CD4-positive, alpha-beta T cell treated with Interleukin-1 beta for 1 hour (primary cell): ENCODE measurements at regions not wholly inside any gene's neighbourhood (a gene's known extent, or its start where the extent isn't known, plus 50 kb on each side); places are given as distances from the start of the nearest gene placed in this dataset.

Experiments
- DNase-seq, 2 donors: peaks; one replicate each; pipeline ENCODE4 v3.0.0-alpha.2; 2020 to 2022

DNA sequence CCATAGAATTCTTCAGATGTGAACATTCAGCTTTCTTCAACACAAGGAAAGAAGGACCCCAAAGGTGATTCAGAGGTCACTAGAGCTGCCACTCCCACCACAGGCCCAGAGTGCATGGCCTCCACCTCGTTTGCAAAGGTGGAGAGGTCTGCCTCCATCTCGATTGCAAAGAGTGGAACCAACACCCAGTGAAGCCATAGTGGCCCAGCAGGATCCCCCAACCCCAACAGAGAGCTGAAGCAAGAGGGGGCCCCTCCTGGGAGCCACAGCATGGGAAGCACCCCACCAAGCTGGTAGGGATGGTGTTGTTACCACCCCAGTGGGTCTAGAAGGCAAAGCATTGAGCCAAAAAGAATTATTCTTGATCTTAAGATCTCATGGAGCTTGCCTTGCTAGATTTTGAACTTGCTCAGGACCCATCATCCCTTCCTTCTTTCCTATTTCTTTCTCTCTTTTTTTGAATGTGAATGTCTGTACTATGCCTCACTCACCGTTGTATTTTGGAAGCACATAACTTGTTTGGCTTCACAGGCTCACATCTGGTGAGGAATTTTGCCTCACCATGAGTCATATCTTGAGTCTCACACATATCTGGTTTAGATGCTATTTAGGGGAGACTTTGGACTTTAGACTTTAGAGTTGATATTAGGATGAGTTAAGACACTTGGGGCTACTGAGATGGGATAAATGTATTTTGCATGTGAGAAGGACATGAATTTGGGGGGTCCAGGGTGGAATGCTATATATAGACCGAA, 119.2 kb downstream of the ANKRD60 start:
- no peak for DNase-seq

DNA sequence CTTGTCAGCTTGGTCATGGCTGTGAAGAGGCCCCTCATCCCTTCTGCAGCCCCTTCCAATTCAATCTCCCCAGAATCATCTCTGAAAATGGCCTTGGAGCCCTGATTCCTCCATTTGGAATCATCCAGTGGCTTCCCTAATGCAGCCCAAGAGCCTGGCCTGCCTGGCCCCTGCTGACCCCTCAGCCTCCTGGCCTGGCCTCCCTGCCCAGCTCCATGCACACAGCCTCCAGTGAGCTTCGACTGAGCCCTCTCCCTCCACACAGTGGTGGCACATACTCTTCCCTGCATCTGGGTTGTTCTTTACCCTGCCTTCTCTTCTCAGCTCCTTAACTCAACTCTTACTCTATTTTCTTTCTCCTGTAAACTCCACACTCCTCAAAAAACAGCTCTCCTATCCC, 120.9 kb downstream of the ANKRD60 start:
- no peak for DNase-seq

DNA sequence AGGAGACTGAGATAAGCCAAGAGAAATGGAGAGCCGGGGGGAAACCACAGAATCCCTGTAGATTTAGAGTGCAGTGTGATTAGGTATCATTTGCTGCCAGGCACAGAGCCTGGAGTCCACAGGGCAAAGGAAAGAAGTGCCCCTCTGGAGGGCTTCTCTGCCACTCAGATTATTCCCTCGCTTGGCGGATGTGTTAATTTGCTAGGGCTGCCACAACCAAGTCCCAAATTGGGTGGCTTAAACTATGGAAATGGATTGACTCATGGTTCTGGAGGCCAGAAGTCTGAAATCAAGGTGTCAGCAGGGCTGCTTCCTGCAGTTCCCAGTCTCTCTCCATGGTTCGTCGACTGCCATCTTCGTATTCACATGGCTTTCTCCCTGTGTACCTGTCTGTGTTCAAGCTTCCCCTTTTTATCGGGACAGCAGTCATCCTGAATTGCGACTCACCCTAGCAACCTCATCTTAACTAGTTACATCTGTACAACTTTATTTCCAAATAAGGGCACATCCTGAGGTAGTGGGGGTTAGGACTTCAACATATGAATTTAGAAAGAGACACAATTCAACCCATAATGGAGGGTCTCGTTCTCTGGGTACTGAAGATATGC, 122.2 kb downstream of the ANKRD60 start:
- DNase-seq: no peak

DNA sequence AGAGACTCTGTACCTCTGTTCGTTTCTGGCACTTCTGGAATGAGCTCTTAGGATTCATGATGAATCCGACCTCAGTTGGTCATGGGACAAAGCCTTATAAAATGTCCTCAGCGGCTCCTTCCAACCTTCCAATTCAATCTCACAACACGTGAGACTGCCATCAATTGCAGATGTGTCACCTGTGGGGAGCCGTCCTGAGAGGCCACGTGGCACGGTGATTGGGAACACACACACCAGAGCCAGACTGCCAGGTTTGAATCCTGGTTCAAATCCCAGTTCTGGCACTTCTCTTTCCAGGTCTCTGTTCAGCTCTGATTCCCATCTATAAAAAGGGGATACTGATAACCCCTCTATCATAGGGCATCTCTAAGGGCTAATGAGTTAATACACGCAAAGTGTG, 124.5 kb downstream of the ANKRD60 start:
- no peak for DNase-seq

DNA sequence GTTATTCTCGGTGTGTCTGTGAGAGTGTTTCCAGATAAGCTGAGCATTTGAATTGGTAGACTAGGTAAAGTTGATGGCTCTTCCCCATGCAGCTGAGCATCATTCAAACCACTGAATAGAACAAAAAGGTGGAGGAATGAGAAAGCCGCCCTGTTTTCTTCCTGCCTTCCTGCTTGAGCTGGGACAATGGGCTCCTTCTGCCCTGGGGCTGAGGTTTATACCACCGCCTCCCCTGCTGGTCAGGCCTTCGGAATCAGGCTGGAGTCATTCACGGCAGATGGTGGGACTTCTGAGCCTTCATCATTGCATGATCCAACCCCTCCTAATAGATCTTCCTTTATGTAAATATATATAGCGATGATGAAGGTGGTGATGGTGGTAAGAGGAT, 124.9 kb downstream of the ANKRD60 start:
- DNase-seq: no peak

DNA sequence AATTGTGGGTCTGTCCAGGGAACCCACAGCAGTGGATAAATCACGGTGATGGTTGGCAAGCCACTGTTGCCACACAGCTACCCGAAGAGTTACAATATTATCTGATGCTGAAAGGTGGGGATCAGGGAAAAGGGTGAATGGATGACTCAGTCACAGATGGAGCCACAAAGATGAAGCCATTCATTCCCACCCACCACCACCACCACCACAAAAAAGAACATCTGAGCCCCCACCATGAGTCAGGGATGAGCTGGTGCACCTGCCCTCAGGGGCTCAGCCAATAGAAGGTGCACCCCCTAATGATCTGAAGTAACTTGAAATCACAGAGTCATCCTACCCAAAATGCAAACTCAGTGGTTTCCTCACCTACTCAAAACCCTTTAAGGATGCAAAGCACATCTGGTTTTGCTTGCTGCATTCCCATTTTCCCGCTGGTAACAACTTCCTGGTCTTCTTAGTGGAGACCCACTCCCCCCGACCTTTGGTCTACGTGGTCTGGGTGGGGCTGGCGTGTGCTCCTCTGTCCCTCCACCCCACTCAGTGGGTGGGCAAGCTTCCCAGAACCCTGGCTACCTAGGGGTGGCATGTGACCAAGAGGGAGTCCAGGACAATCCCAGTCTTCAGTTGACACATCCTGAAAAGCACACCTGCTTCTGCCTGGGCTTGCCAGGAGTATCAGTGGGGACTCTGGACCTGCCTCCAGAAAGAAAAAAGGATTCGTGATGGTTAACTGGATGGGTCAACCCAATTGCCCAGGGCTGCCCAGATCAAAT, 125.5 kb downstream of the ANKRD60 start:
- DNase-seq: no peak

DNA sequence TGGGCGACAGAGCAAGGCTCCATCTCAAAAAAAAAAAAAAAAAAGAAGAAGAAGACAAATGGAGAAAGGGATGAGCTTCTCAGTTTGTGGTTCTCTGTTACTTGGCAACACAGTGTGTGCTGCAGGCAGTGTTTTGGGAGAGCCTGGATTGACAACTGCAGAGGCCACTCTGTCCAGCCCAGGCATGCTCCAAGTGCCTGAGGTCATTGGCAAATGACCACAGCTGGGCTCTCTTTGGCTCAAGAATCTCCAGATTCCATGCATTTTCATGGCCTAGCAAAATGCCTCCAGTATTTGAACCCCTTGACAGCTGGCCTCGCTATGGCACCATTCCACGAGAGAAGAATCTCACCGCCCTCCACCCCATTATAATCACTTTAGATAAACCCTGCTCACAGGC, 126.2 kb downstream of the ANKRD60 start:
- no peak for DNase-seq

DNA sequence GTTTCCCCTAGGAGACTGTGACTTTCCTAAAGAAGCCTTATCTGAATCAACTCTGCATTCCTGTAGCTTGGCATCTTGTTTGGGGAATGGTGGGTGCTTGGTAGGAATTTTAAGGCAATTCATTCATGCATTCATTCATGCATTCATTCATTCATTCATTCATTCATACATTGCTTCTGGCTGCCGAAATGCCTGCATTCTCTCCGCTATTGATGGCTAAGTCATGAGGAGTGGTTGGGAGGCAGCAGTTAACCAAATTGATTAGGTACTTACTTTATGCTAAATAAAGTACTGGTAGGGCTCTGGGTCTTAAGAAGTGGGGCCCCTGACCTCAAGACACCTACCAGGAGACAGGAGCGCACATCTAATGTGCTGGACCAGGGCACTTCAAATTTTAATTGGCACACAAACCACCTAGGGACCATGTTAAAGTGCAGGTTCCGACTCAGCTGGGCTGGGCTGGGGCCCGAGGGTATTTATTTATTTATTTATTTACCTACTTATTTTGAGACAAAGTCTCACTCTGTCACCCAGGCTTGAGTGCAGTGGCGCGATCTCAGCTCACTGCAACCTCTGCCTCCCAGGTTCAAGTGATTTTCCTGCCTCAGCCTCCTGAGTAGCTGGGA, 127.6 kb downstream of the ANKRD60 start:
- DNase-seq: no peak

DNA sequence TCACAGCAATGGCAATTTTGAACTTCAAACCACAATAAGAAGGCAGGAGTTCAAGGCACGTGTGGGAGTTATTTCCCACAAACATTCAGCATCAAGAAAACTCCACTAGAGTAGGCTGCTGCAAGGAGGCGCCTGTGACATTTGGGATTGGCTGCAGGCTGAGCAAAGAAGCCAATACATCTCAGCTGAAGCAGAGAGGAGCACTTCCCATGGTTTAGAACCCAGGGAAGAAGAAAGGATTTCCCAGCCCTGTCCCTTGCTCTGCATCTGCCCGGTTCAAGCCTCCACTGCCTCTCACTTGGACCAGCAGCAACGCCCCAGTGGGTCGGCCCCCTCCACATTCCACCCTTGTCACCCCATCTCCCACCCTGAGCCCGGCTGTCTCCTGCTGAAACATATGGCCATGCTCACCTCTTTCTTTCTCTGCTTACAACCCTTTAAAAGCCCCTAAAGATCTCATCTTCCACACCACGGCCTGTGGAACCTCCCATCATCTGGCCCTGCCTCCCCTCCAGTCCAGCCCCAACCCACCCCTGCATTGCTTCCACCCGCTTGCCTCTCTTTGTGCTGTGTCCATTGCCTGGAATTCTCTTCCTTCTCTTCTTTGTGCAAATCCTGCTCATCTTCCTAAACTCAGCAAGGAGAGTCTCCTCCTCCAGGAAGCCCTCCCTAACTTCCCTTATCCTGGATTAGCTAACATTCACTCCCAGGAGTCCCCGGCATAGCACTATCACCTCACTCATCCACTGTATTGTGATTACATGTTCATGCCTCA, 128.3 kb downstream of the ANKRD60 start:
- DNase-seq: no peak

DNA sequence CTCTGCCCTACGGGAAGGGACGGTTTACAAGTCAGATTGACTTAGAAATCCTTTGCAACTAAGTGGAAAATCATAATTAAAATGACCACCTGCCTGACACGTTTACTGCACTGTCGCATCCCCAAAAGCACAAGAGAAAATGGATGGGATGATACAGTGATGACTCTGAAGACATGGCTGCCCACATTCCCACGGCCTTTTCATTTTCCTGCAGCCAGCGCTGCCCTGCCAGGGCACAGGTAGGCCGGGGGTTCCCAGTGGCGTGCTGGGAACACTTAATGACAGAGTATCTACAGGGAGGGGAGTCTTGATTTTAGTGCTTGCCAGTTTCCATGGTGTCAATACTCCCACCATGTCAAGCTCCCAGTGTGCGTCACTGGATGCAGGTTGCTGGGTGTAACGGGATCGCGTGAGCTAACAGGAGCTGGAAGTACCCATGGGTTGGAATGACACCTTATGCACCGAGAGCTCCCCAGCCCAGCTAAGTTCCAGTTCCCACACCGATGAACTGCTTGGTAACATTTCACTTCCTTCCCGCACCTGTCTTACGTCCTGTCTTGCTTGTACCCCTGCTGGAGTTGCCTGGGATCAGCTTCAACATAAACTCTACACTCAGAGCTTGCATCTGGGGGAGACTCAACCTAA, 129.0 kb downstream of the ANKRD60 start:
- DNase-seq: no peak

DNA sequence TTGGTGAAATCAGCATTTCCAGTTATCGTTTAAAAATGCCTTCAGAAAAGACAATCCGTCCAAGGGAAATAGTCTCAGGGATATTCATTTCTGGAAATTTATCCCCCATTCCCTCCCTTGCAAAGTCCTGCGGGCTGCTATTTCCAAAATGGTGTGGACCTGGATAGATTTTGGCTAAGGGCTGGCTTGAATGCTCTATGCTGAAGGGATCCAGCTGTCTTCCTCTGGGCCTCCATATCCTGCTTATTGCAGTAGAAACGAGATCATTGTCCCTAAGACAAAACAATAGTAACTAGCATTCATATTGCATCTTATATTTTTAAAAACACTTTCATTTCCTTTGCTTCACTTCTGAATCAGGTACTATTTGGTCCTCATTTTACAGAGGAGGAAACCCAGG, 129.9 kb downstream of the ANKRD60 start:
- DNase-seq: no peak

DNA sequence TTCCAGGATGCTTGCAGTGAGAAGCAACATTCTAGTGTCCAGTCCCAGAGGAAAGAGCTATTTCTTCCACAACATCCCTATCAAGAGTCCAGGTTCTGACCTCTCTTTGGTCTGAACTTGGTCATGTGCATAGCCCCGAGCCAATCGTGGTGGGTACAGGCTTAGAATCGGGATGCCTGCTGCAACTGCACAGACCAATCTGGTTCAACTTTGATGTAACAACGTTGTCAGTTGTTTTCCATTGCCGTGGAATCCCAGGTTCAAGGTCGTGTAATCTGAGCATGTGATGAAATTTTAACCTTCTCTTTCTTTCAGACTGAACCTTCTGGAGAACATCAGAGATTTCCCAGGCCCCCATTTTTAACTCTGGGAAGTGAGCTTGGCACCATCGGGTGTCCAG, 130.5 kb downstream of the ANKRD60 start:
- no peak for DNase-seq

DNA sequence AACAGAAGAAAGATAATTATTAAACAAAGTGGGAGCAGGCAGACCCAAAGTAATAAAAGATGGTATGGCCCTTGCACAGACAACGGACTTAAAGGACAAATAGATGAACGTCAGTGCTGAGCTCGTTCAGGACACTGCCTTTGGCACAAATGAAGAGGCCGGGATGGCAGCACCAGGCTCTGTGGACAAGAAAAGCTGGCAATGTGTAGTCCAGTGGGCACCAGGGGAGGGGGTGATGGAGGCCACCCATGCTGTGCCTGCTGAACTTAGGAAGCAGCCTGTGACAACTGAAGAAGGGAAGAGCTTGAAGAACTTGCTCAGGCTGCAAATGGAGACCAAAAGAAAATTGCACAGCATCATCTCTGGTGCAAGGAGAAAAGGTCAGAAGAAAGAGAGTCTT, 131.0 kb downstream of the ANKRD60 start:
- DNase-seq: no peak

DNA sequence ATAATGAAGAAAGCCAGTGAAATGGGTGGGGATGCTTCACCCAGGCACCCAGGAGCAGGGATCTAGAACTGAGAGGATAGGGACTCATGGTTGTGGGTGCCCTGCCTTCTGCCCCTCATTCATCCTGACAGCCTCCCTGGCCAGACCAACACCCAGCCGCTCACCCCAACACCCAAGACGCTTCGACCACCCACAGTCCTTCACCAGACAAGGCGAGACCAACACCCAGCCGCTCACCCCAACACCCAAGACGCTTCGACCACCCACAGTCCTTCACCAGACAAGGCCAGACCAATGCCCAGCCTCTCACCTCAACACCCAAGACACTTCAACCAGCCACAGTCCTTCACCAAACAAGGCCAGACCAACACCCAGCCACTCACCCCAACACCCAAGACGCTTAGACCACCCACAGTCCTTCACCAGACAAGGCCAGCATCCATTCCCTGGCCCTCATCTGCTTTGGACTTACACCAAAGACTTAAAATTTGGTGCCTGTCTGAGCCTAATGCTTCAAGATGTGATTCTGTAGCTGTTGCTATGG, 131.5 kb downstream of the ANKRD60 start:
- no peak for DNase-seq

DNA sequence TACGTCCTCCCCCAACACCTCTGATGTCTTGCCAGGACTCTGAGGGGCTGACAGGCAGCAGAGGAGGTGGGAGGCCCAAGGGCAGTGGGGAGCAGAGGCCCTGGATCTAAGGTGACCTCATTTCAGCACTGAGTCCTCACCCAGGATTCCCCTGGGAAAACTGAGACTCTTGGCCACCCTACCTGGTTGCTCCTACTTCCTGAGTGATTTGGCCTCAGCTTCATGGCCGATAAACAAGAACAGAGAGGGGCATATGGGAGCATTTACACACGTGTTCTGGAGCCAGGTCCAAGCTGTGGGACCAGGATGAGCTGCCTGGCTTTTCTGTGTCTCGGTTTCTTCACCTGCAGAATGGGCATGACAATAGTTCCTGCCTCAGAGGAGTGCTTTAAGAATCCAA, 133.8 kb downstream of the ANKRD60 start:
- no peak for DNase-seq

DNA sequence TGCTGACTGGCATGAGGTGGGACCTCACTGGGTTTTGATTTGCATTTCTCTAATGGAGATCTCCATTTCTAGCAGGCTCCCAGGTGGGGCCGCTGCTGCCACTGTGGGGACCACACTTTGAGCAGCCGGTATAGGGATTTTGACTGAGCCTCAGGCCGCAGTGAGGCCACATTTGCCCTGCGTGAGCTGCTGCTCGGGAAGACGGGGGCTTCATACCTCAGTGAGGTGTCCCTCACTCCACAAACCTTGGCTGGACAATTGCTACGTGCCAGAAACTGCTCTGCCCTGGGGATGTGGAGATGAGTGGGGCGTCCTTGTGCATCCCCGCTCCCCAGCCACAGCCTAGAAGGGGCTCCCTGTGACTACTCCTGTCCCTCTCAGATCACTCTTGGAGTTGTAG, 134.3 kb downstream of the ANKRD60 start:
- DNase-seq: no peak

DNA sequence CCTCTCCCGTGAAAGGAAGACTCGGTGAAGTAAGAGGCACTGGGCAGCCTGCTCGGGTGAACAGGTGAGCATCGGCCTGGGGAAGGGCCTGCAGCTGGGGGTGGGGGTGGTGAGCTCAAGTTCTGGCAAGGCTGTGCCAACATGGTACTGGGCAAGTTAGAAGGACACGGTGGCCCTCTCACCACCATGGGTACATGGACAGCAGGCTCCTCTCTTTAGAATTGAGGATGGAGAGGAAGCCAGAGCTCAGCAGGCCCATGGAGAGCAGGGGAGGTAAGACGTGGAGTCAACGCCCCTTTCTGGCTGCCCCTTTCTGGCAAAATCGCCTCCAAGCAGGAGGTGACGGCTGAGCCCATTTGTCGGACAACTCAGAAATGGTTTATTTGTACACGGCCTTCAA, 135.6 kb downstream of the ANKRD60 start:
- DNase-seq: no peak

DNA sequence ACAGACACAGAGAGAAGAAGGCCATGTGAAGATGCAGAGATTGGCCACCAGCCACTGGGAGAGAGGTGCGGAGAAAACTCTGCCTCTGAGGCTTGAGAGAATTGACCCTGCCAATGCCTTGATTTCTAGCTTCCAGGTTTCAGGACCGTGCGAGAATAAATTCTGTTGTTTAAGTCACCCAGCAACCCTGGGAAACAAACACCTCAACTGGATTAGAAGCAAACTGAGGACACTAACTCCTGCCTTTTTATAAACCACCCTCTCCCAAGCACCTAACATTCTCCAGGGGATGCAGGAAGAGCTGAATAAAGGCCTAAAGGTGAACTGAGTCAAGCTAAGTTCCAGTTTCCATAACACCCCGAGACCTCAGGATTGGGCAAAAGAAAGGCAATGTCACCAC, 136.1 kb downstream of the ANKRD60 start:
- DNase-seq: no peak

DNA sequence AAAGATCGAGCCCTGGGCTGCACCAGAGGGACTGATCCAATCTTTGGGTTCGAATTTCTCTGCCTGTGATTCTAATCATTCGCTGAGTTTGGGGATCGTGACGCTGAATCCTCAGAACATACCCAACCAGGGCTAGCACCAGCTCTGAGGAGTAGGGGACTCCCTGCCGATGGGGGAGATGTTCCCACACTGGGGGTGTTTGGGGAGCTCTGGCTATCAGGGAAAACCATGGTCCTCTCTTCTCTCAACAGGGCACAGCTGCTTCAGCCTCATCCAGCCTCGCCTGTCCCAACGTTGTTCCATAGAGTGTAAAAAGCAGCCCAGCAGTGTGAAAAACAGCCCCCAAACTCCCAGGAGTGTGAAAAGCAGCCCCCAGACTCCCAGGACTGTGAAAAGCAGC, 136.6 kb downstream of the ANKRD60 start:
- DNase-seq: no peak

DNA sequence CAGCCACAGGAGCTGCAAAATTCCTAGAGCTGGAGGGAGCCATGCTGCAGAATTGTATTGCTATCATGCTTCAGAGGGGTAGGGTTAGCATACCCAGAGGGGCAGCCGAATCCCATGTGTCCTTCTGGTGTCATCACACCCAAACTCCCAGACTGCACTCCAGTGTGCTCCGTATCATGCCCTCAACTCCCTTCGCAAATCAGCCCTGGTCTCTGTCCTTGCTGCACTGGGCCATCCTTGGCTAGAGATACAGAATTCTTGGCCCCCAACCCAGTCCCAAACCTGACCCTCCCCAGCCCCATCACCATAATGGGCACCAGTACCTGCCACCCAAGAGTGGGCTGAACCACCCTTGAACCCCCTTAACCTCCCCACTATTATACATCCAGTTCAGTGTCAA, 138.3 kb downstream of the ANKRD60 start:
- DNase-seq: no peak

DNA sequence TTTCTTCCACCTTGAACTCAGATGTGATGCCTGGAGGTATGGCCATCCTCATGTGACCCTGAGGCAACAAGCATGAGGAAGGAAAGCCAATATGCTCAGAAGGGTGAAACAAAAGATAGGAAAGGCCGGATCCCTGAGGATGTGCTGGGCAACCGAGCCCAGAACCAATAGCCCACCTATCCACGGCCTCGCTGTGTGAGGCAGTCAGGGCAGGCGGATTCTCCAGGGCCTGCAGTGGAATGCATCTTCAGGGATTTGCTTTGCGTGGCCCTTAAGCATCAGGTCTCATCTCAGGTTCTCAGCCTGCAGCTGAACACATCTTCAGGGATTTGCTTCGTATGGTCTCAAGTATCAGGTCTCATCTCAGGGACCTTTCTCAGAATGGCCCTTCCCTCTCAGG, 139.8 kb downstream of the ANKRD60 start:
- no peak for DNase-seq

DNA sequence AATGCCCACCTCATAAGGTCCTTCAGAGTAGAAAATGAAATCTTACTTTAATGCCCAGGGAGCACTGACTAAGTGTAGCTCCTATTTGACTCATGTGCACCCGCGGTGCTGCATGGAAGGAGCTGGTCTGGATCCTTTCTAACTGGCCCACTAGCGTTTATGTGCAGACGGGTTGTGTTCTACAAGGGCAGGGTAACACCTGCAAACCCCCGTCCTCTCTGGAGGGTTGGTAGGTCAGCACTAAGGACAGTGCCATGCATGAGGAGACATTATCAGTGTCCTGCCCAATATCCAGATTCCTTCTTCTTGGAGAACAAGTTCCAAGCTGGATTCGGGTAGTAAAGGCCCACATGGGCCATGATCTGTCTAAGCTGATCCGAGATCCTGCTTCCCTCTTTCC, 140.3 kb downstream of the ANKRD60 start:
- DNase-seq: no peak
